Sigmoid colon (tissue), 6 donors: ENCODE measurements at regions not wholly inside any gene's neighbourhood (a gene's known extent, or its start where the extent isn't known, plus 50 kb on each side); places are given as distances from the start of the nearest gene placed in this dataset.
"Not testable (repeated sequence)": the region's sequence is repeated elsewhere in the genome, so short reads cannot be mapped to it uniquely, and the experiment has no call there.

Source experiments
- DNase-seq: peaks from one replicate; pipeline ENCODE4 v3.0.0-alpha.2; 2019
- H3K27ac ChIP-seq, 4 donors: fragments of 200-600 bp; sonication (generic); one replicate each; pipeline ENCODE4 v1.5.1; 2016 to 2019; ENCODE audit warnings: mild to moderate bottlenecking in 1 of 4
- H3K27me3 ChIP-seq, 3 donors: fragments of 200-600 bp; sonication (generic); one replicate each; pipeline ENCODE4 v1.5.1; 2019; ENCODE audit warnings: mild to moderate bottlenecking in 1 of 3
- H3K36me3 ChIP-seq, 4 donors: fragments of 200-600 bp; sonication (generic); one replicate each; pipeline ENCODE4 v1.5.1; 2016 to 2019
- H3K4me1 ChIP-seq, 4 donors: fragments of 200-600 bp; sonication (generic); one replicate each; pipeline ENCODE4 v1.5.1; 2017 to 2019
- H3K4me3 ChIP-seq, 4 donors: fragments of 200-600 bp; sonication (generic); one replicate each; pipeline ENCODE4 v1.5.1; 2017 to 2019; ENCODE audit warnings: mild to moderate bottlenecking in 2 of 4, moderate library complexity in 1 of 4
- H3K9me3 ChIP-seq, 4 donors: fragments of 200-600 bp in 3 of 4; sonication (generic) in 3 of 4; one replicate each; pipeline versions ENCODE4 v1.5.1 to v1.6.1; 2013 to 2019
- EP300 ChIP-seq, 4 donors: sonication (generic); formaldehyde crosslinking; IDR thresholded peaks; one replicate each; pipeline ENCODE4 v1.6.1; 2017; ENCODE audit warnings: antibody characterized with exemption in 4 of 4
- POLR2A ChIP-seq, 2 donors: fragments of 450-650 bp; IDR thresholded peaks; one replicate each; pipeline ENCODE4 v1.6.1; 2016; ENCODE audit warnings: antibody characterized with exemption in 2 of 2, mild to moderate bottlenecking in 2 of 2, moderate library complexity in 2 of 2
- POLR2AphosphoS5 ChIP-seq, 4 donors: sonication (generic); formaldehyde crosslinking; IDR thresholded peaks; one replicate each; pipeline ENCODE4 v1.6.1; 2017; ENCODE audit warnings: antibody characterized with exemption in 4 of 4
- WGBS, 2 donors: extraction: QIAGEN DNeasy Blood & Tissue Kit; methylation state at CpG; one replicate each; pipeline ENCODE4 v1.1.7; 2013; 5-methylcytosine and 5-hydroxymethylcytosine counted together
- intact Hi-C: fragments of 100-400 bp; cut with DNase I; formaldehyde crosslinking; loops from one replicate; pipeline ENCODE4 v1.15.1; 2023
- TF ChIP-seq, protein P1 (sequence below), 4 experiments: fragments of 450-650 bp in 3 of 4; fragments of 200-600 bp in 1 of 4; IDR thresholded peaks; one replicate each; pipeline ENCODE4 v1.5.1; 2016 to 2019; ENCODE audit warnings: antibody characterized with exemption in 4 of 4, mild to moderate bottlenecking in 3 of 4, moderate library complexity in 2 of 4
- donor health status: healthy with polysubstance abuse.
- donor health status: healthy.

DNA sequence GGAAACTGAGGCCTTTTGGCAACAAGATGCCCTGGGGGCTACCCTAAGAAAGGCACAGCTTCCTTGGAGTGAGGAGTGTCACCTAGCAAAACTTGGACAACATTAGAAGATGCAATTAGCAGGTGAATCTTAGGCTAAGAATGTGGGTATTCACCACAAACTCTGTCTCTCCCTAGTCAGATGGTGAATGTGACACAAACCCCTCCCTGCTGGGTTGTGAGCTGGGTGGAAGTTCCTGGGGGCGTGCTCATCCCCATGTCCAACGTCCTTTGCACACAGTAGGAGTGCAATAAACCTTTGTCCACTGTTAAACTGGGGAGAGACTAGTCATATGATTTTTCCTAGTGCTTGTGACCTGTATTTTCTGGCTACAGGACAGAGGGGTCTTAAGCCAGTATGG, 67.1 kb upstream of the SH3GL3 start:
- H3K4me3 ChIP-seq = no peak overlapping the region
- H3K4me1 ChIP-seq = peaks cover 0 to 4% (median 0%) of the 10 kb centered on the region in 4 donors
- intact Hi-C loops = no loop called here
- H3K9me3 ChIP-seq = no peaks in the 10 kb centered on the region
- no peak overlapping the region for H3K27ac ChIP-seq
- DNase-seq = no peak
- H3K27me3 ChIP-seq = peaks cover 0 to 55% (median 36%) of the 10 kb centered on the region in 3 donors
- 22 to 44% methylated on average over 2 of the region's 2 CpGs for WGBS, 2 donors
- no peaks in the 10 kb centered on the region for H3K36me3 ChIP-seq
- TF ChIP-seq POLR2AphosphoS5 (IDR thresholded peaks at IDR 0.05) (no peak), POLR2A (IDR thresholded peaks at IDR 0.05) (no peak), EP300 (IDR thresholded peaks at IDR 0.05) (no peak)
- TF ChIP-seq, protein P1, sequence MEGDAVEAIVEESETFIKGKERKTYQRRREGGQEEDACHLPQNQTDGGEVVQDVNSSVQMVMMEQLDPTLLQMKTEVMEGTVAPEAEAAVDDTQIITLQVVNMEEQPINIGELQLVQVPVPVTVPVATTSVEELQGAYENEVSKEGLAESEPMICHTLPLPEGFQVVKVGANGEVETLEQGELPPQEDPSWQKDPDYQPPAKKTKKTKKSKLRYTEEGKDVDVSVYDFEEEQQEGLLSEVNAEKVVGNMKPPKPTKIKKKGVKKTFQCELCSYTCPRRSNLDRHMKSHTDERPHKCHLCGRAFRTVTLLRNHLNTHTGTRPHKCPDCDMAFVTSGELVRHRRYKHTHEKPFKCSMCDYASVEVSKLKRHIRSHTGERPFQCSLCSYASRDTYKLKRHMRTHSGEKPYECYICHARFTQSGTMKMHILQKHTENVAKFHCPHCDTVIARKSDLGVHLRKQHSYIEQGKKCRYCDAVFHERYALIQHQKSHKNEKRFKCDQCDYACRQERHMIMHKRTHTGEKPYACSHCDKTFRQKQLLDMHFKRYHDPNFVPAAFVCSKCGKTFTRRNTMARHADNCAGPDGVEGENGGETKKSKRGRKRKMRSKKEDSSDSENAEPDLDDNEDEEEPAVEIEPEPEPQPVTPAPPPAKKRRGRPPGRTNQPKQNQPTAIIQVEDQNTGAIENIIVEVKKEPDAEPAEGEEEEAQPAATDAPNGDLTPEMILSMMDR (IDR thresholded peaks at IDR 0.05) = no peak

DNA sequence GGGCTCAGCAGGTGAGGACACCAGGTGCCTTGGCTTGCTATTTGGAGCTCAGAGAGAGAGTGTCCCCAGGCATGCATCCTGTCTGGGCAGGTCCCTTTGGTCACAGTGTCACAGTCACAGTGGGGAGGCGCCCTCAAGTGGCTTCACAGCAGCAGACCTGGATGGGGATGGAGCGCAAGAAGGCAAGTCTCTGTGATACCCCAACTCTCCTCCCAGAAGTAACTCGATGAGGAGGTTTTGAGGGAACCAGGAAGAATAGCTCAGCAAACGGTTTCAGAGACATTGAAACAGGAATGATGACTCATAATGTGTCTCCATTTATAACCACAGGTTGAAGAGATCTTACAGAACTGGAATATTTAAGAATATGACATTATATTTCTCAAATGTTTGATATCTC, 66.5 kb upstream of the SH3GL3 start:
- no peak for DNase-seq
- intact Hi-C loops = no loop called here
- no peaks in the 10 kb centered on the region for H3K36me3 ChIP-seq
- H3K9me3 ChIP-seq = no peaks in the 10 kb centered on the region
- peaks cover 0 to 4% (median 0%) of the 10 kb centered on the region in 4 donors for H3K4me1 ChIP-seq
- peaks cover 0 to 48% (median 36%) of the 10 kb centered on the region in 3 donors for H3K27me3 ChIP-seq
- no peak for TF ChIP-seq EP300 (IDR thresholded peaks at IDR 0.05)
- no peak for TF ChIP-seq POLR2AphosphoS5 (IDR thresholded peaks at IDR 0.05)
- no peak for TF ChIP-seq POLR2A (IDR thresholded peaks at IDR 0.05)
- TF ChIP-seq, protein P1 (IDR thresholded peaks at IDR 0.05) = no peak
- H3K27ac ChIP-seq = no peak overlapping the region
- H3K4me3 ChIP-seq = no peak overlapping the region
- WGBS, 2 donors = 19 to 31% methylated on average over 4 of the region's 4 CpGs

DNA sequence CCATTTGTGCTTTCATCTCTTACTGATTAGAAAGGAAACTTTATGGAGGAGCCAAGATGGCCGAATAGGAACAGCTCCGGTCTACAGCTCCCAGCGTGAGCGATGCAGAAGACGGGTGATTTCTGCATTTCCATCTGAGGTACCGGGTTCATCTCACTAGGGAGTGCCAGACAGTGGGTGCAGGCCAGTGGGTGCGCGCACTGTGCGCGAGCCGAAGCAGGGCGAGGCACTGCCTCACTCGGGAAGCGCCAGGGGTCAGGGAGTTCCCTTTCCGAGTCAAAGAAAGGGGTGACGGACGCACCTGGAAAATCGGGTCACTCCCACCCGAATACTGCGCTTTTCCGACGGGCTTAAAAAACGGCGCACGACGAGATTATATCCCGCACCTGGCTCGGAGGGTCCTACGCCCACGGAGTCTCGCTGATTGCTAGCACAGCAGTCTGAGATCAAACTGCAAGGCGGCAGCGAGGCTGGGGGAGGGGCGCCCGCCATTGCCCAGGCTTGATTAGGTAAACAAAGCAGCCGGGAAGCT, 63.5 kb upstream of the SH3GL3 start:
- H3K27ac ChIP-seq, H3K4me1 ChIP-seq, H3K4me3 ChIP-seq, DNase-seq, H3K9me3 ChIP-seq, H3K36me3 ChIP-seq, intact Hi-C loops: not testable (repeated sequence)
- H3K27me3 ChIP-seq = peaks cover 0 to 25% (median 23%) of the 10 kb centered on the region in 3 donors
- WGBS, 2 donors = 75 to 86% methylated on average over 31 of the region's 36 CpGs

DNA sequence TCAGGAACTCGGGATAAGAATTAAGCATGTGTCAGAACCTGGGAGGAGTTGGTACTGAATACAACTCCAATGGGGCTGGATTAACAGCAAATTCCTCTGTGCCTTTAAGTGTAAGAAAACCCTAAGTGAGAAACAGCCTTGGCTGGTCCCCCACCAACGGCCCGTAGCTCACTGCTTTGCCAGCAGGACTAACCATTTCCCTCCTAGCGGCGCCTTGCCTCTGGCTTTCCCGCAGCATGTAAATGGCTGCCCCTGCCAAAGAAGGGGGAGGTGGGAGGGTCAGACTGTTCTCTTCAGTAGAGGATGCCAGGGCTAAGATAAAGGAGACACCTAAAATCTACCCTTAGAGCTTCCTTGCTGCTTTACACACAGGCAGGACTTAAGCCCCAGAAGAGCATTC, 51.0 kb upstream of the SH3GL3 start:
- TF ChIP-seq POLR2A (IDR thresholded peaks at IDR 0.05) (no peak), POLR2AphosphoS5 (IDR thresholded peaks at IDR 0.05) (no peak), EP300 (IDR thresholded peaks at IDR 0.05) (no peak)
- TF ChIP-seq, protein P1 (IDR thresholded peaks at IDR 0.05) = no peak
- Histone ChIP-seq H3K36me3 (no peaks in the 10 kb centered on the region), H3K27ac (no peak overlapping the region), H3K4me1 (no peaks in the 10 kb centered on the region), H3K9me3 (no peaks in the 10 kb centered on the region), H3K4me3 (no peak overlapping the region), H3K27me3 (peaks cover 0 to 41% (median 3%) of the 10 kb centered on the region in 3 donors)
- 21 to 25% methylated on average over 6 of the region's 6 CpGs for WGBS, 2 donors
- intact Hi-C loops = no loop called here
- DNase-seq = no peak
